Activated T-helper 1 cell treated with Interleukin-2 at 50 U/mL for 16 hours (primary cell): ENCODE measurements at regions not wholly inside any gene's neighbourhood (a gene's known extent, or its start where the extent isn't known, plus 50 kb on each side); places are given as distances from the start of the nearest gene placed in this dataset.

Experiments
- DNase-seq: peaks from one replicate; pipeline ENCODE4 v3.0.0-alpha.2; 2020; ENCODE audit warnings: low read depth

DNA sequence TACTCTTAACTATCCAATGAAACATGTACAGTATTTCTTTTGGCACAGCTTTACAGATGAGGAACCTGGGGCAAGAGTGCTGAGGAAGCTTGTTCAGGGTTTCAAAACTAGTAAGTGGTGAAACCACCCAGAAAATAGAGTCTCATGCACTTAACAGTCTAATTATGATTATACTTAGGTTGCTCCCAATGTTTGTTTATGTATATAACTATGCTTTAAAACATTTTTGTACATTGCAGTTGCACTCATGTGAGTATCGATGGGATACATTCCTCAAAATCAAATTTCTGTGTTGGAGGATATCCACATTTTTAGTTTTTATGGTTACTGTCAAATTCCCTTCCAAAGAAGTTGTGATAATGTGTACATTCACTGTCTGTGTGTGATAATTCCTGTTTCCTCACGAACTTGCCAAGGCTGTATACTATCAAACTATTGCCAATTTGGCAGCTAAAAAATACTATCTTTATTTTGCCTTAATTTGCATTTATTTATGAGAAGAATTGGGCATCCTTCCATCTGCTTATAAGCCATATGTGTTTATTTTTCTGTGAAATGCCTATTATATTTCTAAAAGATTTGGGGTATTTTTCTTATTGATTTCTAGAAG, 143.9 kb upstream of the SSTR1 start:
- no peak for DNase-seq

DNA sequence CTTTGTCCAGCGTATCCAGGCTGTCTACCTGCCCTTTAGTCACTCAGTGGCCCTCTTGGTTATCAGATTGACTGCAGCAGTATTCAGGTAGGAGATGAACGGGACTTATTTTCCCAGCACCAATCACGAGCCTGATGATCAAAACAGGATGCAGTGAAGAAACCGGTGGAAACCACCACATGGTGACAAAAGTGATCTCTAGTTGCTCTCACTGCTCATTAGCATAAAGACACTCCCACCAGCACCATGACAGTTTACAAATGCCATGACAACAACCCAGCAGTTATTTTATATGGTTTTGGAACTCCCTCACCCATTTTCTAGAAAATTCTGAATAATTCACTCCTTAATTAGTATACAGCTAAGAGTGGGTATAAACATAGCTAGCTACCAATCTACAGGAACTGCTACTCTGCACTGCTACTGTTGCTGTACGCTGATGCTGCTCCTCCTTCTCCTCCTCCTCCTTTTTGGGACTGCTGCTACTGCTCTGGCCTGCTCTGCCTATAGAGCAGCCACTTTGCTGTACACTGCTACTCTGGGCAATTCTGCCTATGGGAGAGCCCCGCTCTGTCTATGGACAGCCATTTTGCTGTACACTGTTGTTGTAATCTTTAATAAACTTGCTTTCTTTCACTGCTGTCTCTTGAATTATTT, 142.5 kb upstream of the SSTR1 start:
- DNase-seq = peak; percentile 29

DNA sequence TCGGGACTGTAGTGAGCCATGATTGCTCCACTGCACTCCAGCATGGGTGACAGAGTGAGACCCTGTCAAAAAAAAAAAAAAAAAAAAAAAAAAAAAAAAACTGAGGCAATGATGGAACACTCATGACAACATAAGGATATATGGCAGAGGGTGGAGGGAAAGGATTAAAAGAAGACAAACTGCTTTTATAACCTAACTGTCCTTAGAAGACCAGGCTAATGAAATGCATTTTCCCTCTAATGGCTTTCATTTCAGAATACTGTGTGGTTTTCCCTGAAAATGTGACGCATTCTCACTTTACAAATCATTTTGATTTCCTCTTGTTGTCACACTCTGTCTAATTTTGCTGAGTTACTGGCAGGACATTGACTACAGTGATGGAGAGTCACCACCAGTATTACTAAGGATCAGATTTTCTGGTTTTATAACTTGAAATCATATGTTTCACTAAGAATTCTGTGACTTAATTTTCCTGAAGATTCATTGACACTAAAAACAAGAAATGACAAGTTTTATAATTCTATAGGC, 137.6 kb upstream of the SSTR1 start:
- DNase-seq = no peak

DNA sequence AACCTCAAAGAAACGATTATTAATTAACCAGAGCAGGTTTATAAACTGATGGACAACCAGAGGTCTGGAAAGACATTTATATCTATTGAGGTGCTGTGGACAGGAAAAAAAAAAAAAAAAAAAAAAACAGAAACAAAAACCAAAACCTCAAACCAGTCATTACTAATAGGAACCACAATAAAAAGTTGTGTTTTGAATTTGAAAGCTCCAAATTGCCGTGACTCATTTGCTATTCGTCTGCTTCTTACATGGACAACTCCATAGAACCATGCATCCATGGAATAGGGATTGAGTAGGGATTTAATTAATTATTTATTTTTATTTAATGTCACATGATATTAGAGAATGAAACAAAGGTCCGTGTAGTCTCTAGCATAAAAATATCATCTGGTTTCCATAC, 134.1 kb upstream of the SSTR1 start:
- DNase-seq = no peak

DNA sequence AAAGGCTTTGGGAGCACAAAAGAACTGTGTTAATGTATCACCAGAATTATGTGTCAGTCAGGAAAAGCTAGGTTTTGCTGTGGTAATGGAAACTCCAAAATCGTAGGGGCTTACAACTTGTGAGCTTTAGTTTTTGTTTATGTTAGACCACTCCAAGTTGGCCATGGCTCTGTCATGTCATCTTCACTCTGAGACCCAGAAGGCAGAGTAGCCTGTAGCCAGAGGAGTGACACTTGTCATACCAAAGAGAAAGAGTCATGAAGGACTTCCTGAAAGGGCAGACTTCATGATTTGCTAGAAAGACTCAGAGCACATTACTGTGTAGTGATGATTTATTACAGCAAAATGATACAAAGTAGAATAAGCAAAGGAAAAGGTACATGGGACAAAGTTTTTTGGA, 133.6 kb upstream of the SSTR1 start:
- no peak for DNase-seq

DNA sequence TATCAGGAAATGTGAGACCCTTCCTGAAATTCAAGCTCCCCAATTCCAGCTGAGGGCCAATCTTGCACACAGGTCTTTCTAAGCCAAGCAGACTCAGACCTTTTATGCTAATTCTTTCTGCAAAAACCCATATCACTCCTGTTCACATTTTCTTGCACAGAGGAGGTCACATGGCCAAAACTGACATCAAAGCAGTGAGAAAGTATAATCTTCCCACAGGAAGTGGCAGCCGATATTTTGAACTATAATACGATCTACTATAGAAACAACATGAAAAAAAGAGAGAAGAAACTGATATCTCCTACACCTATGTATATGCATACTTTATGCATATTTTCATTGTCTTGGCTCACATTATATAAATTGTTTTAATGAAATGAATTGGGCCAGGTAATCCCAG, 132.9 kb upstream of the SSTR1 start:
- no peak for DNase-seq

DNA sequence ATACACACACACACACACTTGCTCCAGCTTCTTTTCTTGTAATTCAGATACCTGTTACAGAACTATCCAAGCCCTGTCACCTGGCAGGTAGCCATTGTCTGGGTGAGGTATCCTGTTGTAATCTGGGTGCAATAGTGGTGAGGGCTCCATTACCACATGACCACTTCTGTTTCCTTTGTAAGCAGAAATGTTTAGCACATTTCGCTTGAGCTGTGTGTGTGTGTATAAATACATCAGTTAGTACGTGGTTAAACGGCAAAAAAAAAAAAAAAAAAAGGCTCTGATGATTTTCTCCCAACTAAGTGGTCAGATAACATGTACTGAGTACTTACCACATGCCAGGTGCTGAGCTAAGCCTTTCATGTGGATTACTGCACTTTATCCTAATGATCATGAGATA, 129.3 kb upstream of the SSTR1 start:
- peak; percentile 45 for DNase-seq

DNA sequence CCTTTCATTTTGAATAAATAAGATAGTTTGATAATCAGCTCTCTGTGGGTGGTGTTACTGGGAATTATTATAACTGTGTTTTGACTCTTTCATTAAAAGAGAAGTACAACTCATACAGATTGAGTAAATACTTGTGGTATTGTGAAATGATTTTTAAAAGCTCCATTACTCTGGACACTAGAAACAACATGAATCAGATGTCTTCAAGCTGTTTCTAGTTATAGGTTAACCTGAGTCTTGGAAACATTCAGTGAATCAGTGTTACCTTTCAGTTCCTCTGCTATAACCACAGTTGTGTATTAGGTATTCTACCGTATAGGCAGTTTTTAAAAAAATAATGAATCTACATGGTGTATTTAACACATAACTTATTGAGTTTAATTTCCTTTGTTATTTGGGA, 128.4 kb upstream of the SSTR1 start:
- no peak for DNase-seq

DNA sequence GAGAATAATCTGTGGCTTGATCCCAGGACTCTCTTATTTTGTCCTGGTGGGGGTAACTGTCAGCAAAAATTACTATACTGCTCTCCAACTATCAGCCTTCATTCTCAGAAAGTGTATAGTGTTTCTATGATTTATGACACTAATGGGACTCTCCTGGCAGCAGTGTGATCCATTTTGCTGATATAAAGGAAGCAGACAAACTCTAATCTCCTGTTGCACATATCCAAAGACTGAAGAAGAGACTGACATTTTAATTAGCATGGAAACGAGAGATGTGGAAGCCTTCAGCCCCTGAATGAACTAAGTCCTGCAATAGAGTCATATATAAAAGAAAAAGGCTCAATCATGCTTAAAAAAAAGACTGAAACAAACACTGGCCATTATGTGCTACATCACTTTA, 127.8 kb upstream of the SSTR1 start:
- DNase-seq = no peak

DNA sequence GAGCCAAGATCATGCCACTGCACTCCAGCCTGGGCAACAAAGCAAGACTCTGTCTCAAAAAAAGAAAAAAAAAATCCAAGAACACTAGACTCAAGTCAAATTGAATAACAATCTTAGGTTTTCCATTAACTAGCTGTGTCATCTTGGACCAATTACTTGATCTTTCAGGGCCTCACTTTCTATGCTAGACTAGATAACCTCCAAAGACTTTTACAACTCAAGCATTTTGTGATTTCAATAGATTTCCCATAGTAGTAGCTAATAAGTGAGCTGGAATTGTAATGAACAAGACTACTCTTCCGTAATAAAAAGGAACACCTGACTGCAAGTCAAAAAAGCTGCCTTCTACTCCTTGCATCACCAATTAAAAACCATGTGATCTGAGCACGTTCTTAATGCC, 127.0 kb upstream of the SSTR1 start:
- DNase-seq = no peak

DNA sequence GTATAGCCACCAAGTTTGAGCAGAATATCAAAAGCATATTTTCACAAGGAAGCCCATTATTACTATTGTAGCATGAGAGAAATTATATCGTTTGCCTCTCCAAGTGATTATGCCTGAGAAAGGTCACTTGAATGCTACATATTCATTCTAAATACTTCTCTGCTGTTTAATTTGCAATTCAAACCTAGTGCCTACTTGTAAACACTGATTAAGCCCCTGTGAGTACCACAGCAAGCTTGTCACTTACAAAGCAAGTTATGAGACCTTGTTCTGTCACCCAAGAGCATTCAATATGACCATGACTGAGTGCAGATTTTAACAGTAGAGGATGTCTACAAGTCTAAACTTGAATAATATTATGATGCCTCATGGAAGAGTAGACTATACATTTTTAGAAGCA, 124.7 kb upstream of the SSTR1 start:
- no peak for DNase-seq

DNA sequence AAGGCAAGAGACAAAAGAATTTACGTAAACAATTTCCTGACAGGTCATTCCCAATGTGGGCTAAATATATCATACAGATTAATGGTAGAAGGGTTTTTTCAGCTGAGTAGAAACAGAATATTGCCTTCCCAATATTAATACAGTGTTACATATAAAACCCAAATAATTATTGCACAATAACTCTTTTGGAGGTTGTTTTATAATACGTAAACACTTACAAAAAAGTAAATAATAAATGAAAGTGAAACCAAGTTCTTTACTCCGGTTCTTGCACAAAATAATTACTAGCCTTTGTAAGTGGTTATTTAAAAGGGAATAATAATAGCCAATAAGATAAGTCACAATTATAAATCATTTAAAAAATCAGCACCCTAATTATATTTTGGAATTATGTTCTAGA, 118.6 kb upstream of the SSTR1 start:
- no peak for DNase-seq

DNA sequence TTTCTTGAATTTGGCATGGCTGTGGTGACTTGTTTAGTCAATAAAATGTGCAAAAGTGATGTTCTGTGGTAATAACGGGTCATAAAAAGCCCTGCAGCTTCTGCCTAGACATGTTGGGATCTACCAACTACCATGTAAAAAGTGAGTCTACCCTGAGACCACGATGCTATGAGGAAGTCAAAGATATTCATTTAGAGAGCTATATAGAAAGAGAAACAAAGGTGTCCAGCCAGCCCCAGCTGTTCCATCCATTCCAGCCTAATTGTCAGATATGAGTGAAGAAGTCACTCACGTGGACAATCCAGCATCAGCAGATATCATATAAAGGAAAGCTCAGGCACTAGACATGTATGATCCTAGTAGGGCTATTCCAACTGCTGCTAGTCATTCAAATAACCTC, 117.2 kb upstream of the SSTR1 start:
- no peak for DNase-seq

DNA sequence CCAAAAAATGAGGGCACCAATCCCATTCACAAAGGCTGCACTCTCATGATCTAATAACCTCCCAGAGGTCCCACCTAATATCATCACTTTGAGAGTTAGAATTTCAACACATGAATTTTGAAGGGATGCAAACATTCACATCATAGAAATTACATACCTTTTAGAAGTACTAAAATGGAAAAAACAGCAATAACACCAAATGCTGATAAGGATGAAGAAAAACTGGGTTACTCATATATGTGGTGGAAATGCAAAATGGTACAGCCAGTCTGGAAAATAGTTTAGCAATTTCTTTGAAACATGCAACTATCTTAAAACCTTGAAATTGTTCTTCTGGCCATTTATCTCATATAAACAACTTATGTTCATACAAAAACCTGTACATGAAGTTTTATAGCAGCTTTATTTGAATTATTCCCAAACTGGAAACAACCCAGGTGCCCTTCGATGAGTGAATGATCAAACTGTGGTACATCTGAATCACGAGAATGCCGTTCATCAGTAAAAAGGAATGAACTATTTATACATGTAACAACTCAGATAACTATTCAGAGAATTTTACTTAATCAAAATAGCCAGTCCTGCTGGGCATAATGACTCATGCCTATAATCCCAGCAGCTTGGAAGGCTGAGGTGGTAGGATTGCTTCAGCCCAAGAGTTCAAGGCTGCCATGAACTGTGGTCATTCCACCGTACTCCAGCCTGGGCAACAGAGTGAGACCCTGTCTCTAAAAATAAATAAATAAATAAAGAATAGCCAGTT, 109.4 kb upstream of the SSTR1 start:
- DNase-seq = no peak

DNA sequence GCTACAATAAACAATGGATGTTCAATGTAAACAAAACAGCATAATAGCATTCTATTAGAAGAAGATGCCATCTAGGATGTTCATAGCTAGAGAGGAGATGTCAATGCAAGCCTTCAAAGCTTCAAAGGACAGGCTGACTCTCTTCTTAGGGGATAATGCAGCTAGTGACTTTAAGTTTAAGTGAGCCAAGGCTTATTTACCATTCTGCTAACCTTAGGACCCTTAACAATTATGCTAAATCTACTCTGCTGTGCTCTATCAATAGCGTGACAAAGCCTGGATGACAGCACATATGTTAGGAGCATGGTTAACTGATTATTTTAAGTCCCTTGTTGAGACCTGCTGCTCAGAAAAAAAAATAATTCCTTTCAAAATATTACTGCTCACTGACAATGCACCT, 106.0 kb upstream of the SSTR1 start:
- DNase-seq = no peak

DNA sequence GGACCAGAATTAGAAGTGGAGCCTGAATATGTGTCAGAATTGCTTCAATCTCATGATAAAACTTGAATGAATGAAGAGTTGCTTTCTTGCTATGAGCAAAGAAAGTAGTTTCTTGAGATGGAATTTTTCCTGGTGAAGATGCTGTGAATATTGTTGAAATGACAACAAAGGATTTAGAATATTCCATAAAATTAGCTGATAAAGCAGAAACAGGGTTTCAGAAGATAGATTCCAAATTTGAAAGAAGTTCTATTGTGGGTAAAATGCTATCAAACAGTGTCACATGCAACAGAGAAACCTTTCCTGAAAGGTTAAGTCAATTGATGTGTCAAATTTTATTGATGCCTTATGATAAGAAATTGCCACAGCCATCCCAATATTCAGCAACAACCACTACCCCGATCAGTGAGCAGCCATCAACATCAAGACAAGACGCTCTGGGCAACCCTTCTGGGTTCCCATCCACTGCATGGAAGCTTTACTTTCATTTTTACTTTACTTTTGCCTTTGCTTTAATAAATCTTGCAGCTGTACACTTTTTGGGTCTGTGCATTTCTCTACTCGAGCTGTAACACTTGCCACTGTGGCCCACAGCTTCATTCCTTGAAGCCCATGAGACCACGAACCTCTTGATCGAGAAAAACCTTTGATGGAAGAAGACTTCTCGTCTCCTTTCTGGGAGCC, 104.0 kb upstream of the SSTR1 start:
- no peak for DNase-seq

DNA sequence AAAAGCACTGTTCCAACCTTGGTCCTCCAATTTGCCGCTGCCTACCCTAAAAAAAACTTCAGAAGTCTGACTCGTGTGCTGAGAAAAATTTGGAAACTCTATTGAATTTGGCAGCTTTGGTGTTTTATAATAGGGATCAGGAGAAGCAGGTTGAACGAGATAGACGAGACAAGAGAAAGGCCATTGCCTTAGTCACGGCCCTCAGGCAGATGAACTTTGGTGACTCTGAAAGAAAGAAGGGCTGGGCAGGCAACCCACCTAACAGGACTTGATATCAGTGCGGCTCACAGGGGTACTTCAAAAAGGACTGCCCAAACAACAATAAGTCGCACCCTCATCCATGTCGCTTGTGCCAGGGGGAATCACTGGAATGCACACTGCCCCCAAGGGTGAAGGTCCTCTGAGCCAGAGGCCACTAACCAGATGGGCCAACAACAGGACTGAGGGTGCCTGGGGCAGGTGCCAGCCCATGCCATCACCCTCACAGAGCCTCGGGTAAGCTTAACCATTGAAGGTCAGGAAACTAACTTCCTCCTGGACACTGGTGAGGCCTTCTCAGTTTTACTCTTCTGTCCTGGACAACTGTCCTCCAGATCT, 102.5 kb upstream of the SSTR1 start:
- no peak for DNase-seq

DNA sequence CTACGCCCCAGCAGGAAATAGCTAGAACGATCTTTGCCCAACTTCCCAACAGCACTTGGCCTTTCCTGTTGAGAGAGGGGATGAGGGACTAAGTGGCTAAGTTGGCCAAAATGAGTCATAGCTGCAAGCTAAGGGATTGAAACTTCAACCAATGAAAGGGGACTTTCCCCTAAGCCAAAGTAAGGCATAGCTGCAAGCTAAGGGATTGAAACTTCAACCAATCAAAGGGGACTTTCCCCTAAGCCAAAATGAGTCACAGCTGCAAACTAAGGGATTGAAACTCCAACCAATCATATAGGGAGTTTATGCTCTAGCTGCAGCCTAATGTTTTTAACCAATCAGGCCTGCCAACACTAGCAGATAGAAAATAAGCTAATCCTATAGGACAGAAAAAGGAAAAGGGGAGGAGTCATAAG, 100.5 kb upstream of the SSTR1 start:
- DNase-seq = no peak

DNA sequence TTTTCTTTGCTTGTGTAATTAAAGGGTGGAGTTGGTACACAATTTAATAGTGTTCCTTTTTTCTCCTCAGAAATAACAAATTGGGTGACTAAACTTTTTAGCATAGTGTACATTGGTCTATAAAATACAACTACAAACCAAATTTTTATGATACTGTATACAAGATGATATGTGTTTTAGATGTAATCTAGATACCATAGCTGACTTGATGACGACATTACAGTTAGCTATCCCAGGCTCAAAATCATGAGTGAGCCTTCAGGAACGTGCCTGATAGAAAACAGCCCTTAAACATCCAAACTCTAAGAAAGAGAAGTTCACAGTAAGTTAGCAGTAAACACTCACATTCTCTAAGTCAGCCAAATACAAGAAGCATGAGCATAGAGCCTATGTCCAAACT, 99.0 kb upstream of the SSTR1 start:
- DNase-seq = no peak

DNA sequence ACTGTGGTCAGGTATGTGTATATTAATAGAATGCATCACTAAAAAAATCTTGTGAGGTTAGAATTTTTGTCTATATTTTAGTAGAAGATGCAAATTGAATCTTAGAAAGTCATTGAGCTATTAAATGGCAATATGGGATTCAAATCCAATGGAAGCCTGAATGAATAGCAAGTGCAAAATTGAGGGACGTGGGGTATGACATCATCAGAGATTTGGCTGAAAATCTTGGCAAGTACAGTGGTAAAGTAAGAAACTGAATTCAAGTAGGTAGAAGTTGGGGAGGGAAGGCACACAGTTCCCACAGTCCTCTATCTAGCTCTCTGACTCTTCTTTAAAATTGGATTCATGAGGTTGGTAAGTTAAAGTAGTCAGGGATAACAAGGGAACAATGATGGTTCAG, 97.4 kb upstream of the SSTR1 start:
- no peak for DNase-seq

DNA sequence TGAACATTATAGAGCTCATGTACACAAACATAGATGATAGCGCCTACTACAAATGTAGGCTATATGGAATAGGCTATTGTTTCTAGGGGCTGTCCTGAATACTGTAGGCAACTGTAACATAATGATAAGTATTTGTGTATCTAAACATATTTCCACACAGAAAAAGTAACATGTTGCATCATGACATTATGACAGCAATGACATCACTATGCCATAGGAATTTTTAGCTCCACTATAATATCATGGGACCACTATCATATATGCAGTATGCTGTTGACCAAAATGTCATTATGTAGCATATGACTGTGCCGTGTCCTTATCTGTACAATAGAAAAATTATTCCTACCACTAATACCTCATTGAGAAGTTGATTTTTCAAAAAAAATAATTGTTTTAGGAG, 96.7 kb upstream of the SSTR1 start:
- no peak for DNase-seq

DNA sequence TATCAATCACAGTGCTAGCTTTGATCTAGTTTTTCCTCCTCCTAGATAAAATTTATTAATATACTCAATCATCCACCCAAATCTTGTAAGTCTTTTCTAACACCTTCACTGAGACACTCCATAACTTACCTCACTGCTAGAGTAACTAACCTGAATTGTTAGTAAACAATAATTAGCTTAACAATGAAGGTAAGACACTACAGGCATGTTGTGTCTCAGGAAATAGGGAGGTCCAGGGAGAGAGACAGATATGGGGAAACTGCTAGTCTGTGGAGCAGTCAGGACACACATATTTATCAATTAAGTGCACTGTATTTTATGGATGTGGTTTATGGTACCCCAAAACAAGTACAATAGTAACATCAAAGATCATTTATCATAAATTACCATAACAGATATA, 94.2 kb upstream of the SSTR1 start:
- DNase-seq = no peak
